HEK293 (cell line): ENCODE measurements at regions not wholly inside any gene's neighbourhood (a gene's known extent, or its start where the extent isn't known, plus 50 kb on each side); places are given as distances from the start of the nearest gene placed in this dataset.

Source experiments
- CTCF ChIA-PET: fragments of 350-600 bp; formaldehyde crosslinking; extraction: SDS; loops from one replicate; lab custom pipeline; 2021; ENCODE audit warnings: antibody characterized with exemption; lab: Yijun Ruan, JAX
- POLR2A ChIA-PET: fragments of 300-600 bp; formaldehyde crosslinking; extraction: SDS; loops from one replicate; lab custom pipeline; 2020; ENCODE audit warnings: antibody characterized with exemption, inconsistent platforms; lab: Yijun Ruan, JAX
- H3K27ac ChIP-seq: fragments of 200-500 bp; sonication (Bioruptor generic); 2 replicates; pipeline ENCODE4 v1.5.1; 2014; ENCODE audit warnings: low read depth, low read length, control low read depth, inconsistent platforms; ENCODE audit errors: extremely low read depth
- H3K36me3 ChIP-seq, 2 experiments: fragments of 200-500 bp in 1 of 2; sonication (Bioruptor generic) in 1 of 2; 1 replicate in 1 of 2; 2 replicates in 1 of 2; pipeline ENCODE4 v1.5.1; 2014 to 2017; ENCODE audit warnings: inconsistent platforms in 2 of 2, low read length in 2 of 2; ENCODE audit not compliant: control insufficient read depth in 2 of 2, insufficient read depth in 1 of 2
- H3K4me1 ChIP-seq: fragments of 200-500 bp; sonication (Bioruptor generic); 2 replicates; pipeline ENCODE4 v1.5.1; 2014; ENCODE audit warnings: mild to moderate bottlenecking, low read length, inconsistent platforms; ENCODE audit not compliant: control insufficient read depth, insufficient read depth
- H3K4me3 ChIP-seq: 2 replicates; pipeline ENCODE4 v1.5.1; 2011; ENCODE audit warnings: low read depth, mild to moderate bottlenecking, control low read depth, low read length, moderate library complexity
- H3K9me3 ChIP-seq: fragments of 200-500 bp; sonication (Bioruptor generic); 2 replicates; pipeline ENCODE4 v1.5.1; 2014; ENCODE audit warnings: low read depth, low read length, inconsistent platforms; ENCODE audit not compliant: control insufficient read depth, insufficient read depth
- GLI2 ChIP-seq: fragments of 450-650 bp; formaldehyde crosslinking; IDR thresholded peaks from 2 replicates; pipeline ENCODE4; 2017; ENCODE audit warnings: missing biosample characterization, missing genetic modification characterization, low read depth, borderline replicate concordance
- GLIS2 ChIP-seq: fragments of 450-650 bp; formaldehyde crosslinking; IDR thresholded peaks from 2 replicates; pipeline ENCODE4 v1.5.1; 2016; ENCODE audit warnings: missing biosample characterization, missing genetic modification characterization
- KLF8 ChIP-seq: fragments of 450-650 bp; formaldehyde crosslinking; IDR thresholded peaks from 2 replicates; pipeline ENCODE4 v1.5.1; 2016; ENCODE audit warnings: missing biosample characterization, missing genetic modification characterization
- OSR2 ChIP-seq: fragments of 450-650 bp; formaldehyde crosslinking; IDR thresholded peaks from 2 replicates; pipeline ENCODE4 v1.5.1; 2016; ENCODE audit warnings: missing biosample characterization, missing genetic modification characterization
- PRDM1 ChIP-seq: fragments of 450-650 bp; formaldehyde crosslinking; IDR thresholded peaks from 2 replicates; pipeline ENCODE4; 2016; ENCODE audit warnings: missing biosample characterization, missing genetic modification characterization
- PRDM2 ChIP-seq: fragments of 450-650 bp; formaldehyde crosslinking; IDR thresholded peaks from 2 replicates; pipeline ENCODE4 v1.5.1; 2016; ENCODE audit warnings: missing biosample characterization, missing genetic modification characterization, borderline replicate concordance
- SP3 ChIP-seq: fragments of 450-650 bp; formaldehyde crosslinking; IDR thresholded peaks from 2 replicates; pipeline ENCODE4 v1.5.1; 2016; ENCODE audit warnings: missing biosample characterization, missing genetic modification characterization
- YY1 ChIP-seq: fragments of 450-650 bp; formaldehyde crosslinking; IDR thresholded peaks from 2 replicates; pipeline ENCODE4 v1.5.1; 2018; ENCODE audit warnings: missing biosample characterization, missing genetic modification characterization
- ZBTB44 ChIP-seq: fragments of 450-650 bp; IDR thresholded peaks from 2 replicates; pipeline ENCODE4 v1.5.1; 2018; ENCODE audit warnings: missing biosample characterization, mild to moderate bottlenecking, missing genetic modification characterization
- ZFHX2 ChIP-seq: fragments of 450-650 bp; formaldehyde crosslinking; conservative IDR thresholded peaks from 2 replicates; pipeline ENCODE4 v1.5.1; 2016; ENCODE audit warnings: missing biosample characterization, missing genetic modification characterization
- ZNF146 ChIP-seq: fragments of 450-650 bp; formaldehyde crosslinking; IDR thresholded peaks from 2 replicates; pipeline ENCODE4 v1.5.1; 2016; ENCODE audit warnings: missing biosample characterization, missing genetic modification characterization
- ZNF214 ChIP-seq: fragments of 450-650 bp; formaldehyde crosslinking; IDR thresholded peaks from 2 replicates; pipeline ENCODE4 v1.5.1; 2017; ENCODE audit warnings: missing biosample characterization, mild to moderate bottlenecking, missing genetic modification characterization, borderline replicate concordance
- ZNF341 ChIP-seq: fragments of 450-650 bp; formaldehyde crosslinking; IDR thresholded peaks from 2 replicates; pipeline ENCODE4; 2016; ENCODE audit warnings: low read depth, missing biosample characterization, missing genetic modification characterization
- ZNF423 ChIP-seq: fragments of 450-650 bp; formaldehyde crosslinking; IDR thresholded peaks from 2 replicates; pipeline ENCODE4 v1.5.1; 2016; ENCODE audit warnings: missing biosample characterization, missing genetic modification characterization
- ZNF488 ChIP-seq: fragments of 450-650 bp; formaldehyde crosslinking; IDR thresholded peaks from 2 replicates; pipeline ENCODE4 v1.5.1; 2016; ENCODE audit warnings: missing biosample characterization, missing genetic modification characterization
- ZNF585B ChIP-seq: fragments of 450-650 bp; formaldehyde crosslinking; IDR thresholded peaks from 2 replicates; pipeline ENCODE4 v1.5.1; 2016; ENCODE audit warnings: missing biosample characterization, missing genetic modification characterization
- ZNF639 ChIP-seq: fragments of 450-650 bp; formaldehyde crosslinking; IDR thresholded peaks from 2 replicates; pipeline ENCODE4 v1.5.1; 2016; ENCODE audit warnings: missing biosample characterization, missing genetic modification characterization
- ZNF701 ChIP-seq: fragments of 450-650 bp; formaldehyde crosslinking; IDR thresholded peaks from 2 replicates; pipeline ENCODE4 v1.5.1; 2016; ENCODE audit warnings: missing biosample characterization, missing genetic modification characterization
- ZNF843 ChIP-seq: fragments of 450-650 bp; formaldehyde crosslinking; IDR thresholded peaks from 2 replicates; pipeline ENCODE4 v1.5.1; 2016; ENCODE audit warnings: missing biosample characterization, missing genetic modification characterization
- ZSCAN18 ChIP-seq: fragments of 450-650 bp; formaldehyde crosslinking; IDR thresholded peaks from 2 replicates; pipeline ENCODE4 v1.5.1; 2016; ENCODE audit warnings: missing biosample characterization, missing genetic modification characterization

- TF ChIP-seq ZNF701 (tag by site-specific recombination) = no peak
- TF ChIP-seq PRDM2 = no peak
- TF ChIP-seq GLIS2 (tag by site-specific recombination) = no peak
- no peak for TF ChIP-seq ZFHX2
- TF ChIP-seq ZNF488 (tag by site-specific recombination) = no peak
- TF ChIP-seq KLF8 (tag by site-specific recombination) = no peak
- TF ChIP-seq ZSCAN18 (tag by site-specific recombination) = no peak
- Histone ChIP-seq H3K4me1 (no peaks in the 10 kb centered on the region), H3K36me3 (no peaks in the 10 kb centered on the region), H3K27ac (no peak overlapping the region), H3K4me3 (no peak overlapping the region), H3K9me3 (no peaks in the 10 kb centered on the region)
- ChIA-PET POLR2A (no interaction called here), CTCF (interaction anchor here (0.6 to 3.4 kb wide), 3 partner anchors 13 to 422 kb away, joined by 3 to 23 read pairs (median 3); no protein-coding TSS in a partner anchor)
Observed at GRCh38 chr15:91692596-91692995, 160.9 kb upstream of the SLCO3A1 start.

- H3K36me3 ChIP-seq = no peaks in the 10 kb centered on the region
- no peaks in the 10 kb centered on the region for H3K9me3 ChIP-seq
- POLR2A ChIA-PET = no interaction called here
- CTCF ChIA-PET = interaction anchor here (0.5 to 3.4 kb wide), 7 partner anchors 10 to 404 kb away, joined by 3 to 23 read pairs (median 3); no protein-coding TSS in a partner anchor
- no peaks in the 10 kb centered on the region for H3K4me1 ChIP-seq
- no peak overlapping the region for H3K4me3 ChIP-seq
- no peak overlapping the region for H3K27ac ChIP-seq
- TF ChIP-seq ZNF214 (tag by site-specific recombination) (no peak), ZNF585B (tag by site-specific recombination) (no peak), ZNF146 (tag by site-specific recombination) (no peak), ZNF423 (tag by site-specific recombination) (no peak), ZBTB44 (no peak), ZNF843 (tag by site-specific recombination) (no peak), OSR2 (tag by site-specific recombination) (no peak), ZNF639 (tag by site-specific recombination) (no peak), PRDM1 (tag by site-specific recombination) (no peak), GLI2 (tag by site-specific recombination) (no peak), SP3 (no peak), ZNF341 (tag by site-specific recombination) (no peak), ZNF701 (tag by site-specific recombination) (no peak), YY1 (no peak)
Observed at GRCh38 chr15:91694131-91694830, 159.2 kb upstream of the SLCO3A1 start.
